HepG2 (cell line): ENCODE measurements at regions not wholly inside any gene's neighbourhood (a gene's known extent, or its start where the extent isn't known, plus 50 kb on each side); places are given as distances from the start of the nearest gene placed in this dataset.

Experiments
- AFF4 ChIP-seq: sonication (generic); formaldehyde crosslinking; IDR thresholded peaks from 2 replicates; pipeline ENCODE4 v1.4.0; 2020; ENCODE audit warnings: missing genetic modification reagents
- BRCA1 ChIP-seq: sonication (generic); formaldehyde crosslinking; IDR thresholded peaks from 2 replicates; pipeline ENCODE4 v1.4.0; 2020; ENCODE audit warnings: missing genetic modification reagents
- BRD4 ChIP-seq: sonication (generic); formaldehyde crosslinking; IDR thresholded peaks from 2 replicates; pipeline ENCODE4 v1.4.0; 2020; ENCODE audit warnings: missing genetic modification reagents
- CTCF ChIP-seq: sonication (generic); formaldehyde crosslinking; IDR thresholded peaks from 2 replicates; pipeline ENCODE4 v1.5.0; 2020; ENCODE audit warnings: mild to moderate bottlenecking, missing genetic modification reagents, moderate library complexity
- FOXK1 ChIP-seq: sonication (generic); formaldehyde crosslinking; IDR thresholded peaks from 2 replicates; pipeline ENCODE4 v1.4.0; 2020; ENCODE audit warnings: low read depth, missing genetic modification reagents, borderline replicate concordance
- GABPB1 ChIP-seq: IDR thresholded peaks from 2 replicates; pipeline ENCODE4 v1.6.1; 2016; ENCODE audit warnings: mild to moderate bottlenecking, missing genetic modification reagents, moderate library complexity, missing compliant biosample characterization
- MAZ ChIP-seq, 2 experiments: sonication (generic) in 1 of 2; formaldehyde crosslinking in 1 of 2; IDR thresholded peaks; 2 replicates each; pipeline versions ENCODE4 v1.5.0 to v1.6.1; 2012 to 2020; ENCODE audit warnings: low read depth in 2 of 2, mild to moderate bottlenecking in 2 of 2, borderline replicate concordance in 1 of 2, improper control_type of control experiment in 1 of 2, low read length in 1 of 2, missing genetic modification reagents in 1 of 2, moderate library complexity in 1 of 2
- MED1 ChIP-seq: sonication (generic); formaldehyde crosslinking; IDR thresholded peaks from 2 replicates; pipeline ENCODE4 v1.4.0; 2020; ENCODE audit warnings: missing genetic modification reagents
- MLX ChIP-seq: IDR thresholded peaks from 2 replicates; pipeline ENCODE4 v1.6.1; 2016
- NFIC ChIP-seq: IDR thresholded peaks from 2 replicates; pipeline ENCODE4 v1.6.1; 2012; ENCODE audit warnings: mild to moderate bottlenecking, low read length, inconsistent platforms
- REST ChIP-seq, 2 experiments: IDR thresholded peaks; 2 replicates each; pipeline ENCODE4 v1.6.1; 2011 to 2012; ENCODE audit warnings: low read length in 2 of 2, borderline replicate concordance in 1 of 2, low read depth in 1 of 2, mild to moderate bottlenecking in 1 of 2, moderate library complexity in 1 of 2
- SP1 ChIP-seq, 2 experiments: fragments of 450-650 bp in 1 of 2; sonication (generic) in 1 of 2; formaldehyde crosslinking in 1 of 2; IDR thresholded peaks; 2 replicates each; pipeline versions ENCODE4 v1.4.0 to v1.6.1; 2016 to 2020; ENCODE audit warnings: missing genetic modification reagents in 1 of 2
- ZNF510 ChIP-seq: sonication (generic); formaldehyde crosslinking; IDR thresholded peaks from 2 replicates; pipeline ENCODE4 v1.4.0; 2020; ENCODE audit warnings: low read depth, mild to moderate bottlenecking, missing genetic modification reagents
- ZNF773 ChIP-seq: sonication (generic); formaldehyde crosslinking; IDR thresholded peaks from 2 replicates; pipeline ENCODE4 v1.4.0; 2020; ENCODE audit warnings: missing genetic modification reagents, borderline replicate concordance

- TF ChIP-seq FOXK1 (CRISPR knock-in tag) = no peak
- TF ChIP-seq REST (IDR thresholded peaks at IDR 0.05; ENCODE audit: borderline replicate concordance in 1 of 2, low read depth in 1 of 2, low read length in 2 of 2) = no peak
- TF ChIP-seq BRCA1 (CRISPR knock-in tag) = no peak
- TF ChIP-seq CTCF = no peak
- no peak for TF ChIP-seq ZNF773 (CRISPR knock-in tag)
- TF ChIP-seq NFIC = no peak
- TF ChIP-seq SP1 (IDR thresholded peaks at IDR 0.05) = no peak
- no peak for TF ChIP-seq SP1 (CRISPR knock-in tag; IDR thresholded peaks at IDR 0.05)
- TF ChIP-seq ZNF510 (CRISPR knock-in tag) = no peak
- TF ChIP-seq MAZ (IDR thresholded peaks at IDR 0.05; ENCODE audit: borderline replicate concordance, low read depth, low read length) = no peak
- no peak for TF ChIP-seq MAZ (CRISPR knock-in tag; IDR thresholded peaks at IDR 0.05; ENCODE audit: low read depth)
- no peak for TF ChIP-seq GABPB1 (CRISPR knock-in tag)
- TF ChIP-seq AFF4 (CRISPR knock-in tag) = no peak
- no peak for TF ChIP-seq MLX (CRISPR knock-in tag)
- no peak for TF ChIP-seq MED1
- no peak for TF ChIP-seq BRD4
These were observed 194.7 kb upstream of the TFPI start for GRCh38 chr2:187748958-187749357.
